ENCODE measurements at regions not wholly inside any gene's neighbourhood (a gene's known extent, or its start where the extent isn't known, plus 50 kb on each side); places are given as distances from the start of the nearest gene placed in this dataset.
"Not testable (repeated sequence)": the region's sequence is repeated elsewhere in the genome, so short reads cannot be mapped to it uniquely, and the experiment has no call there.

DNA sequence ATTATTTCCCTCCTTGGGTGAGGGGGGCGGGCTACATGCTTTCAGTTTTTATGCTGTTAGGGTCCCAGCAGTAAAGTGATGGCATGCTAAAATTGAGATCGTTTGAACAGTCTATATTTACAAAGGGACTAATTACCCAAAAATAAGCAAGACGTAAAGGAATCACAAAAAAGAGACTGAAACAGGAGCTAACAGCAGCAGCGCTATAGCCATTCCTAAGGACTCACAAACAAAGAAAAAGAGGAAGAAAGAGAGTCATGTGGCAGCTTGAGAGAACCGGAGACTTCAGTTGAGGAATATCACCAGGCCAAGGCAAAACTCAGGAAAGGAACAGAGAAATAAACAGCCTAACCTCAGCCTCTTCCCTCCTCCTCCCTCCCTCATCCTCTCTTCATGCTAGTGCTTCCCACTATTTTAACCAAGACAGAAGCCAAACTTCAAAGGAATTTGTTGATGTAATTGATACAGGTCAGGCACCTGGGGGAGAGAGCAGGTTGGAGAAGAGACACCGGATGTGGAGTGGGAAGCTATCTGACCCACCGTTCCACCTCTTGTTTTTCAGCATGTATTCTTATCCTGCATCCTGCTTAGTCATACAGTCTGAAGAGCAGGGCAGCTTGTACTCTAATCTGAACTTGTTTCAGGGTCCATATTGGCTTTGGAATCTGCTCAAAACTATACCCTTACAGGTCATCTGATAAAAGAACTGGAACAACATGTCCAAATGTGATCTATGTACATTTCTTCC lies 383.7 kb downstream of the NAF1 start:
- ATAC-seq (ENCODE audit: poor library complexity) (no peak), DNase-seq (no peak)
- intact Hi-C loops (cut with DNase I) = no loop called here

DNA sequence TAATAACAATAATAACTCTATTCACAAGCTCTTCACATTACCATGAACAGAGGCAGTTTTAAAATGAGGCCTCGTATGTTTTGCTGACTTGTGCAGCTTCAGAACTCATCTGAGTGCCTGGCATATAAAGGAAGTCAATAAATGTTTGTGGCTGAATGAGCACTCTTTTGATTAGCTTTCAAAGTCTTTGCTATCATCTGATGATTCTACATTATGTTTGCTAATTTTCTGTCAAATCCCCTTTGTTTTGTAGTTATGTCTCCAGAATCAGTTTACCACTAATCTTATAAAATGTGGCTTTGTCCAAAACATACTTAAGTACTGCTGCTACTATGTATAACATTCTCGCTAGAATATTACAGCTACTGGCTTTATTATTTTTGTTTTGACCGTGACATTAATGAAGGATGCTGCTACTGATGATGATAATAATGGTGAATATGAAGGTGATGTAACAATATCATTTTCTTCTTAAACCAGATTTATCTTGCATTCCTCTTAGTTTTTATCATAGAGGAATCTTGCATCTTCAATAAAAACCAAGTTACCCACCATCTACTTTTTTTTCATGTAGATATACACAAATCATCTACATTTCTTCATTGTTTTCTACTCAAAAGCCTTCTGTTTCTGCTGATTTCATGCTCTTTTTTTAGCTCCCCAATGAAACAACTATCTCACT lies 384.5 kb downstream of the NAF1 start:
- intact Hi-C loops (cut with DNase I) = no loop called here
- DNase-seq (no peak), ATAC-seq (ENCODE audit: poor library complexity) (no peak)

DNA sequence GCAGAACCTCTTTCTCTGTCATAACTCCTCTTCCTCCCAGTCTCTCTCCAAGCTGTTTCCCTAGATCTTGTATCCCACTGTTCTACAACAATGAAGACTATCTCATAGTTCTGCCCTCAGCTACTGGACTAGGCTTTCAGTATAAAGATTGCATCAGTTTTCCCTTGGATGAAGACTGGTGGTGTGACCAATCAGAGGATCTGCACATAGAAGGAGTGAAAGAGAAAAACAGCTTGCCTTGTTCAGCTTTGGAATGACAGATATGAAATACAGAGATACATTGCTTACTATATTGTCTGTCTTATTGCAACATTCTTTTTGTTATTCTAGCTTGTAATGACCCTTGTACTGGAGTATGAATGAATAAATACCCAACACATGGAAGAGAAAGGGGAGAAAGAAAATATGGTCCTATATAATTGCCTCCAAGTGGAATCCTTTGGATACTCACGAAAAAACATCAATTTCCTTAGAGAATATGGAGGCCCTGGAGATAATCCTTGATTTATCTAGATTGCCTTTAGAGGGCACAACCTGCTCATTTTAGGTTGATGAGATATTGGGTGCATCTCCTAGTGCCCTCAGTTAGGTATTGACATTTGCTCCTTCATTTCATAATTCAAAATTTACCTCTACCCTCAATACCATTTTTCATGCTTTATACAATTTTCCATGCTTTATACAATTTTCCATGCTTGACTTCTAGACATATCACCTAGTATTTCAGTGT lies 395.8 kb downstream of the NAF1 start:
- intact Hi-C loops (cut with DNase I) = no loop called here
- ATAC-seq (ENCODE audit: poor library complexity) (no peak), DNase-seq (no peak)

DNA sequence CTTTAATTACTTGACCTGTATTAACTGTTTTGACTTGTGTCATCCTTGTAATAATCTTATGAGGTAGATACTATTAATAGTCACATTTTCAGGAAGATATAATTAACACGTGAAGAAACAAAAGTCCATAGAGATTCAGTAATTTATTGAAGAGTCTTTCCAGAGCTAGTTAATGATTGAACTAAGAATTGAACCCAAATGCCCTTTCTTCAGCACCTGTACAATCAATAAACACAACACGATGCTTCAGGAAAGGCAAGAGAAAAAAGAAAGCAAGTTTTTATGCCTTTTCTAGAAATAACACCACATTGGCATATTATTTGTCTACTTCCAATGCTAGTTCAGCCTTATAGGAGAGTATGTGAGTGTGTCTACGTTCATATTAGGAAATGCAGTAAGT lies 399.6 kb downstream of the NAF1 start:
- no peak for DNase-seq
- ATAC-seq (ENCODE audit: poor library complexity) = no peak
- intact Hi-C loops (cut with DNase I) = no loop called here

DNA sequence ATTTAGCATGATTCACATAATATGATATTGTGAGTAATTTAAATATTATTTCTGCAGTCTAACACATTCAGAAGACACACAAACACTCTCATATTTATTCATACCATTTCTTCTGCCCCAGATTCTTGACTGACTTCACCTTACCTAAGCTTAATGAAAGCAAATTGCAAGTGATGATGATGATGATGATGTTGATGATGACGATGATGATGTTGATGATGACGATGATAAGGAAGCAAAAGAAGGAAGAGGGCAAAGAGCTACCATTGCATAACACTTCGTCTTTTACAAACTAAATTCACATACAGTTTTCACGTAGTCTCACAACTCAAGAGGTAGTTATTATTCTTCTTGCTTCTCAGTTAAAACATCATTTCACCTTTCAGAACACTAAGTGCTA lies 404.7 kb downstream of the NAF1 start:
- DNase-seq (no peak), ATAC-seq (ENCODE audit: poor library complexity) (no peak)
- intact Hi-C loops (cut with DNase I) = no loop called here

DNA sequence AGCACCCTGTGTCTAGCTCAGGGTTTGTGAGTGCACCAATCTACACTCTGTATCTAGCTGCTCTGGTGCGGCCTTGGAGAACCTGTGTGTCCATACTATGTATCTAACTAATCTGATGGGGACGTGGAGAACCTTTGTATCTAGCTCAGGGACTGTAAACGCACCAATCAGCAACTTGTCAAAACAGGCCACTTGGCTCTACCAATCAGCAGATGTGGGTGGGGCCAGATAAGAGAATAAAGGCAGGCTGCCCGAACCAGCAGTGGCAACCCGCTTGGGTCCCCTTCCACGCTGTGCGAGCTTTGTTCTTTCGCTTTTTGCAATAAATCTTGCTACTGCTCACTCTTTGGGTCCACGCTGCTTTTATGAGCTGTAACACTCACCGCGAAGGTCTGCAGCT lies 426.5 kb downstream of the NAF1 start:
- DNase-seq; intact Hi-C loops (cut with DNase I); ATAC-seq (ENCODE audit: poor library complexity): not testable (repeated sequence)

DNA sequence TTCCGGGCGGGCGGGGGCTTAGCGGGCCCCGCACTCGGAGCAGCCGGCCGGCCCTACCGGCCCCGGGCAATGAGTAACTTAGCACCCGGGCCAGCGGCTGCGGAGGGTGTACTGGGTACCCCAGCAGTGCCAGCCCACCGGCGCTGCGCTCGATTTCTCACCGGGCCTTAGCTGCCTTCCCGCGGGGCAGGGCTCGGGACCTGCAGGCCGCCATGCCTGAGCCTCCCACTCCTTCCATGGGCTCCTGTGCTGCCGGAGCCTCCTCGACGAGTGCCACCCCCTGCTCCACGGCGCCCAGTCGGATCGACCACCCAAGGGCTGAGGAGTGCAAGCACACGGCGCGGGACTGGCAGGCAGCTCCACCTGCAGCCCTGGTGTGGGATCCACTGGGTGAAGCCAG lies 427.1 kb downstream of the NAF1 start:
- ATAC-seq (ENCODE audit: poor library complexity); DNase-seq; intact Hi-C loops (cut with DNase I): not testable (repeated sequence)

DNA sequence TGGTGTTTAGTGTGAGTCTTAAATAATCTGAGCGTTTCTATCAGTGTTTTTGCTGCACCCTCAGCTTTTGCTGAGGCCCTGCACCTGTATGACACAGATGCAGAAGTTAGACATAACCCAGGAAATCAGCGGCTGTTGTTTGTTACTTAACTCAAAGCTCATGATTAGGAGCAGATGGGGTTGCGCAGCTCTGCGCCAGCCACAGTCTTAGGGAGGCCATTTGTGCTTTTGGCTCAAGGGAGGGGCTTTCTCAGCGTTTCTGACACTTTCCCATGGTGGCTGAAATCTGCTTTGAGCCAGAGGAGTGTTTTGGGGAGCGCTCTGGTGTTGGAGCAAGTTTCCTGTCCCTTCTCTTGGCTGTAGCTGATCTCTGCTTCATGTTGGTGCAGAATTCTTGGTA lies 433.8 kb downstream of the NAF1 start:
- DNase-seq = no peak
- ATAC-seq (ENCODE audit: poor library complexity) = no peak
- intact Hi-C loops (cut with DNase I) = no loop called here

DNA sequence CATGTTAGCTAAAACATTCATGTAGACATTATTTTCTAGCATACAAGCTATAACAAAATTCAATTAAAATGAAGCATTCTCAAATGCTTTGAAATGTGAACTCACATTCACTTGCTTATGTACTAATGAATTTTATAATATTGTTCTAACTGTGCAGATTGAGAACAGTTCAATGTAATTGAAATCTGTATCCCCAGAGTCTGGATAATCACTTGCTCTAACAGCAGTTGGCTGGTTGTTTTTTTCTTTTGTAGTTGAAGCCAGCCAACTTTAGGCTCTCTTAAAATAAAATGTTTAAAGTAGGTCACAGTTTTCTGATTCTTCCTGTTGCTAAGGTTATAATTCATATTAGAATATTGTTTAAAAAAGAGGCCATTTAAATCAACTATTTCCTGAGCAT lies 438.9 kb downstream of the NAF1 start:
- no peak for DNase-seq
- intact Hi-C loops (cut with DNase I) = no loop called here
- no peak for ATAC-seq (ENCODE audit: poor library complexity)

DNA sequence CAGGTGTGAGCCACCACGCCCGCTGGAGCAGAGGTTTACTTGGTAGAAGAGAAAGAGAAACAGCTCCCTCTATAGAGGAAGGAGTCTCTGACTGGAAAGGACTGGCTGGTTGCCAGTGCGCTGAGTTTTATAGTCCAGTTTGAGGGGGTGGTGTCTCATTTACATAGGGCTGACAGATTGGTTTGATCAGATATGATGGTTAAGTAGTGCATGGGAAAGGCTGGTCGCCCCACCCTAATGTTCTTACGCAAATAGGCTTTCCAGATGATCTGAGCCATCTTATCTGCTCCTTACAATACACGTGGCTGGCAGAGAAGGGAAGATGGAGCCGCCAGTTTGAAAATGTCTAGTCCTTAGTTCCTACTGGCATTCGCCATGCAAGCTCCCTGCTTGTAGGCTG lies 439.5 kb downstream of the NAF1 start:
- DNase-seq (no peak), ATAC-seq (ENCODE audit: poor library complexity) (no peak)
- intact Hi-C loops (cut with DNase I) = no loop called here

DNA sequence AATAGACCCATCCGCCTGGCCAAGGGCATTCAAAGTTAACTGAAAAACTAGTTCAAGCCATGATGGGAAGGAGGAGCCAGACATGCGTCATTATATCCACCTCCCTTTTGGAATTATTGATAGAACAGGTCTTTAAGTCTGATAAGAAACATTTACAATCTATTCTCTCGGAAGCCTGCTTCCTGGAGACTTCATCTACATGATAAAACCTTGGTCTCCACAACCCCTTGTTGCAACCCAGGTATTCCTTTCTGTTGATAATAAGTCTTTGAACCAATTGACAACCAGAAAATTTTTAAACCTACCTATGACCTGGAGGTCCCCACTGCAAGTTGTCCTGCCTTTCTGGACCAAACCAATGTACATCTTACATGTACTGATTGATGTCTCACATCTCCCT lies 451.3 kb downstream of the NAF1 start:
- ATAC-seq (ENCODE audit: poor library complexity) (no peak), DNase-seq (no peak)
- intact Hi-C loops (cut with DNase I) = no loop called here

DNA sequence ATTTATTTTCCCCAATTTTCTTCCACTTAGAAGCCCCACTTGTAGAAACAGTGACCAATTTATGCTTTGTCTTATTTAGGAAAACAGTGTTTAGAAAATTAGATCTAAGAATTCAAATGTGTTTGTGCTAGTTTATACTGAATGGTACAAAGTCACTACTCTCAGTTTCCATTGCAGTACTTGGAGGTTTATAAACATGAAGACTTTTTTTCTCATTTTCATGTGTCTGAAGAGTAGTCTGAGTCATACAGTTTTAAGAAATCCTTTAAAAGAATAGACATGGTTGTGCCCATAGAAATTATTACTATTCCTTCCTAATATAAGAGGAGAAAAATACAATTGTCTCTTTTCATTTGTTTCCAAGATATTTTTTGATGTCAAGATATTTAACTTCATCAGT lies 458.7 kb downstream of the NAF1 start:
- DNase-seq (no peak), ATAC-seq (ENCODE audit: poor library complexity) (no peak)
- intact Hi-C loops (cut with DNase I) = no loop called here

DNA sequence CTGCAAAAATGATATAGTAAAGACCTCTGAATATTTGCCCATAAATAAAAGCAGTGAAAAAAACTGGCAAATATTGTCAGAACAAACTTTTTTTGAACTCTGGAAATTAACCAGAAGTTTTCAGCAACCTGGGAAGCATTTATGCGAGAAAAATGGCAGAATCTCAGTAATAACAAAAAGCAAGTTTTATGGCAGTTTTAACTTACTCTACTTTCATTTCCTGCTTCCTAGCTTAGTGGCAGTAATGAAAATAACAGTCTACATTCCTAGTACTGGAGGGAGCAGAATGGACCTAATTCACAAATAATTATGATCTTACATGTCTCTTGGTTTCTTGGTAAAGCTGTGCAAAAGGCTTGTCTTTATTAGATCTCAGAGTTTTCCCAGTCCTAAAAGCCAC lies 460.1 kb downstream of the NAF1 start:
- ATAC-seq (ENCODE audit: poor library complexity) = no peak
- DNase-seq = no peak
- intact Hi-C loops (cut with DNase I) = no loop called here

DNA sequence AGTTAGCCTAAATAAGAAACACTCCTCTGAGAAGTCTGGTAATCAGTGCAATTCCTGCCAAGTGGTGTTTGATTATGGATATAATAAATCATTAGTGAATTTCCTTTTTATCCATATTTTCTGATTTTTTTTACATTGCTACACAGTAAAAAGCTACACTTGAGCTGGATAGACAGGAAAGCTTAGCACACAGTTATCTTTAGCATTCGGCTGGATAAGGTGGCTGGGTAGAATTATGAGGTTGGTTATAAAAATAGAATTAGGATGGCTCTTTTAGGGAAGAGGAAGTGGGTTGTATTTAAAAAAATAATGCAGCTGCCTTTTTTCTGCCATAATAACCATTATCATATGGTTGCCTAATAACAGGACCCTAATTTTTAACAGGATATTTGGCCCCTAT lies 460.6 kb downstream of the NAF1 start:
- DNase-seq = no peak
- peak; percentile 72 for ATAC-seq (ENCODE audit: poor library complexity)
- intact Hi-C loops (cut with DNase I) = no loop called here

DNA sequence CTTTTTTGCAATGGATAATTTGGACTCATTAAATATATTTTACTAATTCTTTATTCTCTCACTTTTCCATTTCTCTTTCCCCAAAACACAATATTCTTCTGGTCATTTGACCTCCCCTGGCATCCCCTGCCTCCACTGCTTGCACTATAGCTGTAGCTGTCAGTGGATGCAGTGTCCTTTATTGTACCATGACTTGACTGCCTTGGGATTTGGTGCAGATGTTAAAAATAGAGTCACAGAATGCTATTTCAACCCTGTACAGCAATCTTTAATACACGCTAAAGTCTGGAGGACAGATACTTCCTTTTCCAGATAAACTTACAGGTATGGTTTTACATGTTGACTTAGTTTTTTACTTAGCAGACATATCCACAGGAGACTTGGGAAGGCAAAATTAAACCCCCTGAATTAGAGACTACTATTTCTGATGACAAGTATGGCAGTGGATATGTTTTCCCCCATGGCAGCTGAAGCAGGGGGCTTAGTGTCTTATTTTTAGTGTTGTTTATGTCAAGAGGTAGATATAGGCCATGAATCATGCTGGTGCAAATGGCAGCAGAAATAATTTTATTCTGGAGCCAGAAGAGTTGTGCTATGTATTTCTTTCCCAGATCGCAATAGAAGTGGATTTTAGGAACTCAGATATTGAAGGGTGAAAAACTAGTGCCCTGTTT lies 461.4 kb downstream of the NAF1 start:
- peak; percentile 69 for ATAC-seq (ENCODE audit: poor library complexity)
- no peak for DNase-seq
- intact Hi-C loops (cut with DNase I) = no loop called here

DNA sequence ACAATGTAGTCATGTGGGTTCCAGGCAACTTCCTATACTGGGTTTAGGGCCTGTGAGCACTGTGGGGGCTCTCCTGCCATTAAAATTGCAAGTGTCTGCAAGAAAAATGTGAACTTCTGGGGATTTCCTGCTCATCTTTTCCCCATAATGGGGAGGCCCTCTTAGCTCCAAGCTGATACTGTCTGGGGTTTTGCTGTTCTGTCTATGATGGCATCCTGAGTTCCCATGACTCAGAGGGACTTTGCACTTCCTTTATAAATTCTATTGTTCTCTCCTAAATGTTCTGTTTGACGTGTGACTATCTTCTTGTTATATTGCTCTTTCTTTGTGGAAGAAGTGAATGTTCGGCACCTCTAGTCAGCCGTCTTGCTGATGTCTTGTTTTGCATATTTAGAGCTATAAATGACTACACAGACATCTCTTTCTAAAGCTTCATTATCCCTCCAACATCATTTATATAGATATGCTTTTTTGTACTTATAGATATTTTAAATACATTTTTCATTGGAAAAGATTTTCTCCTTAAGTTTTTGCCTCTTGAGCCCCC lies 465.8 kb downstream of the NAF1 start:
- ATAC-seq (ENCODE audit: poor library complexity) (no peak), DNase-seq (no peak)
- intact Hi-C loops (cut with DNase I) = no loop called here

DNA sequence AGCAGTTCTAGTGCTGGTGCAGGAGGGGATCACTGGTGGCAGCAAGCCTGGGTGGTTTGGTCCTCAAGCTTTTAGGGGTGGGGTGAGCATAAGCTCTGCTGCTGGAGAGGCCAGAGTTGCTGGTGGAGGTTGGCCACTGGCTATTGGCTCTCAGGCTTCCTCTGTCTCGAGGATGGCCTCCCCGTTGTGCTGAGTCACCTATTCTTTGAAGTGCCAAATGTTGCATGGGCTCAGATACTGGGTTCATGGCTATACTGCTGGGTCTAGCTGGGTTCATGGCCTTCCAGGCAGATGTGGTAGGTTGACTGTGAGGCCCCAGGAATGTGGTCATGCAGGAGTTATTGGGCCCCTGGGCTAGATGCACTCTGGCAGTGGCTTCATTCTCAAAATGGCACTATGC lies 466.3 kb downstream of the NAF1 start:
- intact Hi-C loops (cut with DNase I) = no loop called here
- ATAC-seq (ENCODE audit: poor library complexity) = no peak
- DNase-seq = no peak

DNA sequence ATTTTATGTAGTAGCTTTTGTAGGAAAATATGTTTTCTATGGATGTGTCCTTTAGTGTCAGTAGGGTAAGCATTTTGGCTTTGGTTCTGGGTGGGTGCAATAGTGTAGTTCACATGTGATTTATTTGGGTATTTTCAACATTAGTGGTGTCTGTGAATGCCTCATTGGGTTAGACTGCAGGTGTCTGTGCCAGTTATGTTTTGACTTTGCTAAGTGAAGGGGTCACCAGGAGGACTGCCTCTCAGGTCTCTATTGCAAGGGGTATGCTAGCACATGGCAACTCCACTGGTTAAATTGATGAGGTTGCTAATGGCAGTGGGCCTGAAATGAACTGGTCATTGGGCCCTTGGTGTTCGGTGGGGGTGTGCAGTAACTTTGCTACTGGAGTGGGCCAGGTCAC lies 467.1 kb downstream of the NAF1 start:
- ATAC-seq (ENCODE audit: poor library complexity) (no peak), DNase-seq (no peak)
- intact Hi-C loops (cut with DNase I) = no loop called here

DNA sequence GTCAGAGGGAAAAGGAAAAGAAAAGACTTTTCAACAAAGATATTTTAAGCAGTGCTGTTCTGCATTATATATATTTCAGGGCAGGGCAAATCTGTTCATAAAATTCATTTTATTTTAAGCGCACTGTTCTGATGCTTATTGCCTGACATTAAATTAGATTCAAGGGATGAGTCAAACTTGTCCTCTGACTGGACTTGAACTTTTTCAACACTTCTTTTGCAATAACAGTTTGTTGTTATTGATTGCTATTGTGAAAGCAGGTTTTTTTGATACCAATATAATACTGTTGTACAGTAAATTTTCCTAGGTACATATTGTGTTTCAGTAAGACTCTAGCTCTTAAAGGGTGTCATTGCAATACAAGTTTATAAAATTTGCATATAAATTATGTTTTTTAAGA lies 481.3 kb downstream of the NAF1 start:
- ATAC-seq (ENCODE audit: poor library complexity) = no peak
- DNase-seq = no peak
- intact Hi-C loops (cut with DNase I) = no loop called here
